D341Med (cell line): ENCODE measurements at regions not wholly inside any gene's neighbourhood (a gene's known extent, or its start where the extent isn't known, plus 50 kb on each side); places are given as distances from the start of the nearest gene placed in this dataset.
"Not testable (repeated sequence)": the region's sequence is repeated elsewhere in the genome, so short reads cannot be mapped to it uniquely, and the experiment has no call there.

Experiments
- DNase-seq: peaks from one replicate; pipeline ENCODE4 v3.0.0; 2012; ENCODE audit warnings: low spot score

- DNase-seq: not testable (repeated sequence)
Measured at GRCh38 chr4:134501488-134501887, 299.9 kb upstream of the PABPC4L start.

- no peak for DNase-seq
Measured at GRCh38 chr4:134499074-134499473, 297.5 kb upstream of the PABPC4L start.

GRCh38 chr4:134490863-134491262 lies 289.3 kb upstream of the PABPC4L start:
- no peak for DNase-seq

- not testable (repeated sequence) for DNase-seq
Measured at GRCh38 chr4:134483514-134483913, 281.9 kb upstream of the PABPC4L start.

GRCh38 chr4:134471569-134471968 lies 270.0 kb upstream of the PABPC4L start:
- no peak for DNase-seq

- DNase-seq: peak; percentile 38
Measured at GRCh38 chr4:134470544-134470943, 269.0 kb upstream of the PABPC4L start.

GRCh38 chr4:134465417-134465816 lies 263.8 kb upstream of the PABPC4L start:
- DNase-seq: peak; percentile 21

- no peak for DNase-seq
Measured at GRCh38 chr4:134463771-134464170, 262.2 kb upstream of the PABPC4L start.

GRCh38 chr4:134426821-134427220 lies 225.2 kb upstream of the PABPC4L start:
- DNase-seq: no peak

GRCh38 chr4:134425756-134426155 lies 224.2 kb upstream of the PABPC4L start:
- no peak for DNase-seq

GRCh38 chr4:134422776-134423175 lies 221.2 kb upstream of the PABPC4L start:
- DNase-seq: no peak

- DNase-seq: no peak
Measured at GRCh38 chr4:134421734-134422133, 220.1 kb upstream of the PABPC4L start.

GRCh38 chr4:134408897-134409296 lies 207.3 kb upstream of the PABPC4L start:
- no peak for DNase-seq

- DNase-seq: no peak
Measured at GRCh38 chr4:134401798-134402197, 200.2 kb upstream of the PABPC4L start.

GRCh38 chr4:134393592-134393991 lies 192.0 kb upstream of the PABPC4L start:
- no peak for DNase-seq

- DNase-seq: no peak
Measured at GRCh38 chr4:134390319-134390718, 188.7 kb upstream of the PABPC4L start.

GRCh38 chr4:134388351-134388750 lies 186.8 kb upstream of the PABPC4L start:
- no peak for DNase-seq

- DNase-seq: no peak
Measured at GRCh38 chr4:134382478-134383227, 181.1 kb upstream of the PABPC4L start.

- DNase-seq: no peak
Measured at GRCh38 chr4:134375775-134376174, 174.2 kb upstream of the PABPC4L start.

GRCh38 chr4:134365852-134366251 lies 164.3 kb upstream of the PABPC4L start:
- no peak for DNase-seq

GRCh38 chr4:134364928-134365327 lies 163.3 kb upstream of the PABPC4L start:
- DNase-seq: no peak

GRCh38 chr4:134345244-134345643 lies 143.7 kb upstream of the PABPC4L start:
- DNase-seq: no peak

GRCh38 chr4:134343656-134344055 lies 142.1 kb upstream of the PABPC4L start:
- DNase-seq: no peak

GRCh38 chr4:134343081-134343480 lies 141.5 kb upstream of the PABPC4L start:
- DNase-seq: no peak
